ENCODE measurements at regions not wholly inside any gene's neighbourhood (a gene's known extent, or its start where the extent isn't known, plus 50 kb on each side); places are given as distances from the start of the nearest gene placed in this dataset.

DNA sequence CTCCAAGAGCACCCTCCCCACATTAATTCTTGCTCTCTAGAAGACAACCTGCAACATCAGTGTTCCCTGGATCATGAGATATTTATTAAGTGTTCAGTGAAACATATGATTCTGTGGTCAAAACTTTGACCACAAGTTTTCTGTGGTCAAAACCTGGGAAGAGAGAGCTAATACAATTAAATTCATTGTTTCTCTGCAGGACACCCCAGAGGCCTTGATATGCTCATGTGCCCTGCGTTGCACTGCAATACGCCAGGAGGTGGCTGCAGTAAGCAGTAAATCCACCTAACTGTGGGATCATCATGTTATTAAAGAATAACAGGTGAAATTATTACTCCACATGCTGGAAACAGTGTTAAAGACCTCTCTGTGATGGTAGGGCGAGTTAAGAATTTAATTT lies 109.3 kb upstream of the SPDL1 start:
- H3K4me2 ChIP-seq, result no peak overlapping the region
- no peak overlapping the region for H3K27ac ChIP-seq
- no peaks in the 10 kb centered on the region for H3K27me3 ChIP-seq
- DNase-seq (ENCODE audit: low spot score), result no peak
- H3K4me3 ChIP-seq, result no peak overlapping the region
- no peak overlapping the region for H2AFZ ChIP-seq
- no peaks in the 10 kb centered on the region for H3K9me3 ChIP-seq (ENCODE audit: low read depth)
- H3K36me3 ChIP-seq (replicated peaks; ENCODE audit: insufficient read depth, low read depth), result no peaks in the 10 kb centered on the region
- no peaks in the 10 kb centered on the region for H3K79me2 ChIP-seq
- no peaks in the 10 kb centered on the region for H4K20me1 ChIP-seq (ENCODE audit: insufficient read depth, poor library complexity, severe bottlenecking)
- 79% methylated on average over 3 of the region's 3 CpGs for WGBS (ENCODE audit: low lambda C conversion rate, missing lambda C conversion rate)
- no peaks in the 10 kb centered on the region for H3K4me1 ChIP-seq (ENCODE audit: insufficient read depth)
- no peaks in the 10 kb centered on the region for H3K9me2 ChIP-seq (replicated peaks; ENCODE audit: insufficient read depth)
- TF ChIP-seq EZH2 (IDR thresholded peaks at IDR 0.05; ENCODE audit: borderline replicate concordance) (no peak), EZH2phosphoT487 (IDR thresholded peaks at IDR 0.05; ENCODE audit: low read depth, severe bottlenecking, unreplicated experiment) (no peak)
- TF ChIP-seq, protein P1, sequence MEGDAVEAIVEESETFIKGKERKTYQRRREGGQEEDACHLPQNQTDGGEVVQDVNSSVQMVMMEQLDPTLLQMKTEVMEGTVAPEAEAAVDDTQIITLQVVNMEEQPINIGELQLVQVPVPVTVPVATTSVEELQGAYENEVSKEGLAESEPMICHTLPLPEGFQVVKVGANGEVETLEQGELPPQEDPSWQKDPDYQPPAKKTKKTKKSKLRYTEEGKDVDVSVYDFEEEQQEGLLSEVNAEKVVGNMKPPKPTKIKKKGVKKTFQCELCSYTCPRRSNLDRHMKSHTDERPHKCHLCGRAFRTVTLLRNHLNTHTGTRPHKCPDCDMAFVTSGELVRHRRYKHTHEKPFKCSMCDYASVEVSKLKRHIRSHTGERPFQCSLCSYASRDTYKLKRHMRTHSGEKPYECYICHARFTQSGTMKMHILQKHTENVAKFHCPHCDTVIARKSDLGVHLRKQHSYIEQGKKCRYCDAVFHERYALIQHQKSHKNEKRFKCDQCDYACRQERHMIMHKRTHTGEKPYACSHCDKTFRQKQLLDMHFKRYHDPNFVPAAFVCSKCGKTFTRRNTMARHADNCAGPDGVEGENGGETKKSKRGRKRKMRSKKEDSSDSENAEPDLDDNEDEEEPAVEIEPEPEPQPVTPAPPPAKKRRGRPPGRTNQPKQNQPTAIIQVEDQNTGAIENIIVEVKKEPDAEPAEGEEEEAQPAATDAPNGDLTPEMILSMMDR (IDR thresholded peaks at IDR 0.05; ENCODE audit: poor library complexity), result no peak

DNA sequence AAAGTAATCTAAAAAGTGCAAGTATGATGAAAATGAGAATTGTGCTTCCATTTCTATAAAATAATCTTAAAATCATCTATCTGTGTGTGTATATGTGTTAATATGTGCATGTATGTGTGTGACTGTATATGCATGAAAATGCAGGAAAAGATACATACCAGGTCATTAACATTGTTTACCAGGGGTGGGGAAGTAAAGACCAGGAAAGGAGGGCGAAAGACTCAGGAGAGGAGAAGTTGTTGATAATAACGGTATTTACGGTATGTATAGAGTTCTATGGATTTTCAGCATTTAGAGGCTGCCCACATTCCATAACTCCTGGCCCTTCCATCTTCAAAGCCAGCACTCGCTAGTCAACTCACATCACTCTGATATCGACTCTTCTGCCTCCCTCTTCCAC lies 111.0 kb upstream of the SPDL1 start:
- no peak overlapping the region for H3K4me3 ChIP-seq
- no peaks in the 10 kb centered on the region for H3K36me3 ChIP-seq (replicated peaks; ENCODE audit: insufficient read depth, low read depth)
- H3K4me1 ChIP-seq (ENCODE audit: insufficient read depth), result peaks cover 3% of the 10 kb centered on the region
- no peaks in the 10 kb centered on the region for H4K20me1 ChIP-seq (ENCODE audit: insufficient read depth, poor library complexity, severe bottlenecking)
- no peaks in the 10 kb centered on the region for H3K79me2 ChIP-seq
- 96% methylated on average over 5 of the region's 5 CpGs for WGBS (ENCODE audit: low lambda C conversion rate, missing lambda C conversion rate)
- no peaks in the 10 kb centered on the region for H3K27me3 ChIP-seq
- no peak overlapping the region for H3K4me2 ChIP-seq
- H2AFZ ChIP-seq, result no peak overlapping the region
- H3K9me3 ChIP-seq (ENCODE audit: low read depth), result no peaks in the 10 kb centered on the region
- no peak overlapping the region for H3K27ac ChIP-seq
- no peak for DNase-seq (ENCODE audit: low spot score)
- TF ChIP-seq EZH2phosphoT487 (IDR thresholded peaks at IDR 0.05; ENCODE audit: low read depth, severe bottlenecking, unreplicated experiment) (no peak), EZH2 (IDR thresholded peaks at IDR 0.05; ENCODE audit: borderline replicate concordance) (no peak)
- TF ChIP-seq, protein P1 (IDR thresholded peaks at IDR 0.05; ENCODE audit: poor library complexity), result no peak
- H3K9me2 ChIP-seq (replicated peaks; ENCODE audit: insufficient read depth), result no peaks in the 10 kb centered on the region

DNA sequence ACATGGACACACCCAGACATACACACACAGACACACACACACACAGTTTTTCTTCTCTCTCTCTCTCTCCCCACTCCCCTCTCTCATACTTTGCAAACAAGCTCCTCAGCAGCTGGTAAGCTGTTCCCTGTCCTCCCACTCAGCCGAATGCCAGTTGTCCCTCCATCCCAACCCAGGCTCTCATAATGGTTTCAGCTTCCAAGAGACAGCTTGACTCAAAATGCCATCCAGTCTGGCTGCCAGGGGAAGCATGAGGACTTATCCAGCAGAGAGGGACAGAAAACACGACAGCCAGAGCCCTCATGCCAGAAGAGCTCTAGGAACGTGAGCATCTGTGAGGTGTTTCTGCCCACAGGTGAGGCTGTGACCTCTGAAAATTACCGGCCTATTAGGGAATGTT lies 112.6 kb upstream of the SPDL1 start:
- Histone ChIP-seq H3K79me2 (no peaks in the 10 kb centered on the region), H3K27me3 (no peaks in the 10 kb centered on the region), H2AFZ (no peak overlapping the region), H4K20me1 (ENCODE audit: insufficient read depth, poor library complexity, severe bottlenecking) (no peaks in the 10 kb centered on the region), H3K4me2 (no peak overlapping the region), H3K36me3 (replicated peaks; ENCODE audit: insufficient read depth, low read depth) (no peaks in the 10 kb centered on the region), H3K4me3 (no peak overlapping the region), H3K9me2 (replicated peaks; ENCODE audit: insufficient read depth) (no peaks in the 10 kb centered on the region), H3K27ac (no peak overlapping the region), H3K4me1 (ENCODE audit: insufficient read depth) (peaks cover 12% of the 10 kb centered on the region), H3K9me3 (ENCODE audit: low read depth) (no peaks in the 10 kb centered on the region)
- 78% methylated on average over 4 of the region's 4 CpGs for WGBS (ENCODE audit: low lambda C conversion rate, missing lambda C conversion rate)
- DNase-seq (ENCODE audit: low spot score), result no peak
- TF ChIP-seq, protein P1 (IDR thresholded peaks at IDR 0.05; ENCODE audit: poor library complexity), result no peak
- TF ChIP-seq EZH2phosphoT487 (IDR thresholded peaks at IDR 0.05; ENCODE audit: low read depth, severe bottlenecking, unreplicated experiment) (no peak), EZH2 (IDR thresholded peaks at IDR 0.05; ENCODE audit: borderline replicate concordance) (no peak)
